GM19452 (cell line): ENCODE measurements at regions not wholly inside any gene's neighbourhood (a gene's known extent, or its start where the extent isn't known, plus 50 kb on each side); places are given as distances from the start of the nearest gene placed in this dataset.
"Not testable (repeated sequence)": the region's sequence is repeated elsewhere in the genome, so short reads cannot be mapped to it uniquely, and the experiment has no call there.

ENCODE experiments used
- ATAC-seq: cut with Tn5 transposase; IDR thresholded peaks from one replicate; pipeline ENCODE4 v1.9.1; 2021; ENCODE audit not compliant: unreplicated experiment

DNA sequence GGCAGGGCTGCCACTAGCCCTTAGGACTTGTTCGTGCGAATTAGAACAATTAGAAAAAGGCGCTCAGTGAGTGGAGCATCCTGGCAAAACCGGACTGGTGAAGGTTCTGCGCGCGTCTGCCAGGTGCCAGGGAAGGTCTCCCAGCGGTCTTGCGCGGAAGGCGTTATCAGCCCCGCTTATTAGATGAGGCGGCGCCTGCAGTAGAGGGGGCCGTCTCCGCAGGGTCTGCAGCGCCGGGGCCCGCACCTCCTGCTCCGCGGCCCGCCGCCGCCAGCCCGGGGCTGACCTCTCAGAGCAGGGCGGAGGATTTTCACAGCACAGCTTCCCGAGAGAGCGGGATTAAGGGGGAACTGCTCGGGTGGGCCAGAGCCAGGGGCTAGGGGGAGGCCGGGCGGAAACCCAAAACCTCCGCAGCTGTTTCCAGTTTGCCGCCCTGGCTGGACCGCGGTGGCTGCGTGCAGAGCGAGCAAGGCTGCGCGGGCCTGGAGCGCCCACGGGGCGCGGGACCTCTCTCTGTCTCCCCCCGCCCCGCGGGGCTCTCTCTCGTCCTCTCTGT is 155.2 kb downstream of the FOXD2 start:
- no peak for ATAC-seq

DNA sequence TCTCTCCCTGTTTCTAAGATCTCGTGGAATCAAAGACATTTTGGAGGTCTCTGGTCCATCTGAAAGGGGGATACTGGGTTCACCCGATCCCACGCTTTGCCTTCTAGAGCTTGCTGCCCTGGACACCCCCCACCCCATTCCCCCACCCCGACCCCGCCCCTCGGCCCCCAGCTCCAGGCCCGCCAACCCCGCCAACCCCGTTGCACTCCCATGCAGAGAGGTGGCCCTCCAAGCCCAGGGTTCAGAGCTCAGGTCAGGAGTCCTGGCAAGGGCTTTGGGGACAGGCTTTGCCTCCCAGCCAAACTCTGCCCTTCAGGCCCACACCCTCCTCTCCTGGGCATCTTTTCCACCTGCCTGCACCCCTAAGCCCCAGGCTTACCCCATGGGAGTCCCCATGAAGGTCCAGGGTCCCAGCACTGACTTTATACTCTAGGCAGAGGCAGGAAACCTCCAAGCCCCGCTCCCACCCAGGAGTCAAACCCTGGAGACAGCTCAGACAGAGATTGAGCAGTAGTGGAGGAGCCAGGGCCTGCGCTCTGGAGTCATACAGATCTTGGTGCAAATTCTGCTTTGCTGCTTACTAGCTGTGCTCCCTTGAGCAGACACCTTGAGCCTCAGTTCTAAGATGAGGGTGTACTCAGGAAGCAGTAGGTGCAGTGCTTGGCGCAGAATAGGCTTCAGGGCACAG is 155.9 kb downstream of the FOXD2 start:
- no peak for ATAC-seq

DNA sequence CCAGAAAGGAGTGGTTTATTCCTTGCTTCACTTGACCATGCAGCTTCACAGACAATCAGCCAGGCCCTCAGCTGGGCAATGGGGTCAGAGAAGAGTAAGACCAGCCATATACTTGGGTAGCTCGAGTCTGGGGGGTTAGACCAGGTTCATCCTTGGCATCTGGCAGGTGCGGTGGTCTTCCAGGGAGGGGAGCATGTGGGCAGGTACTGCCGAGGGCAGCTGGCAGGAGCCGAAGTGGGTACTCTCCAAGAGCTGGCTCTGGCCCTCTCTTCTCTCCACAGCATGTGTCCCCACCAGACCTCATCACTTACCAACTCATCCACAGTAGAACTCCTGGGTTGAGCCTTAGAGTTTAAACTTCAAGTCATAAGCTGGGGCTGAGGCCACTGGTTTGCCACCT is 156.8 kb downstream of the FOXD2 start:
- ATAC-seq: no peak

DNA sequence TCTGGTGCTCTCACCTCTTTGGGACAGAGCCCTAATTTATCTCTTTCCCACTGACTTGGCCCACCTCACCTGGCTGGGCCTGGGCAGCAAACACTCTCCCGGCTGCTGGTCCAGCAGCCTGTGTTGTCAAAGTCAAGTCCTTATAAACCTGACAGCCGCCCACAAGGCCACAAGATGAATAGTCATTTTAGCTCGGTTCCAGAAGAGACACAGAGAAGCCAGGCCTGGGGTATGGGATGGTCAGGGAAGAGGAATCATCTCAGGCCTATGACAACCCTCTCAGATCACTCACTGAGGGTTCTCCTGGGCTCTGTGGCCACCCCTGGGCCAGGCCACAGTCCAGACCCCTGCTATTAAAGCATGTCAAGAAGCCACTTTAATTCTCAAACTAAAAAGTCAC is 158.5 kb downstream of the FOXD2 start:
- ATAC-seq: no peak

DNA sequence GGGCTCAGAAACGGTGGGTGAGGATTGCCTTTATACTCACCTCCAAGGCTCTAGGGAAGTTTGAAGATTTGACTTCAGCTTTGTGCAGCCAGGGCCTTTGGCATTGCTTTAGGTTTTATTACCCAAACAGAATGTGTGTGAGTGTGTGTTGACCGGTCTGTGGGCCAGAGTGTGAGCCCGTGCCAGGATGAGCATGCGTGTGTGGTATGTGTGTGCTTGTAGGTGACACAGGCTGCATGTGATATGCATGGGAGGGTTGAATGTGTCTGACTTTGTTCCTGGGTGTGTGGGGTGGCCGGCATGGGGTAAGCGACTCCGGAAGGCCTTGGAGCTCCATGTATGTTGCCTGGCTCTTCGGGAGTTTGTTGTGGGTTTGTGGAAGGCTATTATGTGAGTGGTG is 160.5 kb downstream of the FOXD2 start:
- no peak for ATAC-seq

DNA sequence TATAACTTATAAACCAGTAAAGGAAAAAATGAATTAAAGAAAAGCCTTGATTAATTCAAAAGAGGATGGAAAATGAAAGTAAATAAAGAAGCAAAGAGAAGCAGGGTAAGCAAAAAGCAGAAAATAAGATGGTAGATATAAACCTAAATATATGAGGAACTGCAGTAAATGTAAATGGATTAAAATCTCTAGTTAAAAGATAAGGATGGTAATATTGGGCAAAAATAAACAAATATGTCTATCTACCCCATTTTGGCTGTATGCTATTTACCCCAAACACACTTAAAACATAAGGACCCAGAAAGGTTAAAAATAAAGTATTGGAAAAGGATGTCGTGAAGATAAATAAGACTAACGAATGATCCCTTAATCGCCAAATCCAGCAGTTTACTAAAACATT is 161.9 kb downstream of the FOXD2 start:
- no peak for ATAC-seq

DNA sequence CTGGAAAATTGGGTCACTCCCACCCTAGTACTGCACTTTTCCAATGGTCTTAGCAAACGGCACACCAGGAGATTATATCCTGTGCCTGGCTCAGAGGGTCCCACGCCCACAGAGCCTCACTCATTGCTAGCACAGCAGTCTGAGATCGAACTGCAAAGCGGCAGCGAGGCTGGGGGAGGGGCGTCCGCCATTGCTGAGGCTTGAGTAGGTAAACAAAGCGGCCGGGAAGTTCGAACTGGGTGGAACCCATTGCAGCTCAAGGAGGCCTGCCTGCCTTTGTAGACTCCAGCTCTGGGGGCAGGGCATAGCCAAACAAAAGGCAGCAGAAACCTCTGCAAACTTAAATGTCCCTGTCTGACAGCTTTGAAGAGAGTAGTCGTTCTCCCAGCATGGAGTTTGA is 164.6 kb downstream of the FOXD2 start:
- not testable (repeated sequence) for ATAC-seq

DNA sequence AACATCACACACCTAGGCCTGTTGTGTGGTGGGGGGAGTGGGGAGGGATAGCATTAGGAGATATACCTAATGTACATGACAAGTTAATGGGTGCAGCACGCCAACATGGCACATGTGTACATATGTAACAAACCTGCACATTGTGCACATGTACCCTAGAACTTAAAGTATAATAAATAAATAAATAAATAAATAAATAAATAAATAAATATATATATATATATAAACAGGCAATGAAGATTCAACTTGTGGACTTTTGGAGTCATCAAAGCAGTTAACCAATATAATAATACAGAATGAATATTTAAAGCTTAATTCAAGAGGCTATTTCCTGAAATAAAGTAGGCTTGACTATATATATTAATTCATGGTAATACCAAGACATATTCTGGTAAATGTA is 167.0 kb downstream of the FOXD2 start:
- ATAC-seq: not testable (repeated sequence)

DNA sequence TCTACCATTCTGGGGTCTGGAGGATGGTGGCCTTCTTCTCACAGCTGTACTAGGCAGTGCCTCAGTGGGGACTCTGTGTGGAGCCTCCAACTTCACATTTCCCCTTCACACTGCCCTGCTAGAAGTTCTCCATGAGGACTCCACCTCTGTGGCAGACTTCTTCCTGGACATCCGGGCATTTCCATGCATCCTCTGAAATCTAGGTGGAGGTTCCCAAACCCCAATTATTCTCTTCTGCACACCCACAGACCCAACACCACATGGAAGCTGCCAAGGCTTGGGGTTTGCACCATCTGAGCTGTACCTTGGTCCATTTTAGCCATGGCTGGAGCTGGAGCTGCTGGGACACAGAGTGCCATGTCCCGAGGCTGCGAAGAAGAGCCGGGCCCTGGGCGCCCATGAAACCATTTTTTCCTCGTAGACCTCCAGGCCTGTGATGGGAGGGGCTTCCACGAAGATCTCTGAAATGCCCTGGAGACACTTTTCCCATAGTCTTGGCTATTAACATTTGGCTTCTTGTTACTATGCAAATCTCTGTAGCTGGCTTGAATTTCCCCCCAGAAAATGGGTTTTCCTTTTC is 170.5 kb downstream of the FOXD2 start:
- no peak for ATAC-seq

DNA sequence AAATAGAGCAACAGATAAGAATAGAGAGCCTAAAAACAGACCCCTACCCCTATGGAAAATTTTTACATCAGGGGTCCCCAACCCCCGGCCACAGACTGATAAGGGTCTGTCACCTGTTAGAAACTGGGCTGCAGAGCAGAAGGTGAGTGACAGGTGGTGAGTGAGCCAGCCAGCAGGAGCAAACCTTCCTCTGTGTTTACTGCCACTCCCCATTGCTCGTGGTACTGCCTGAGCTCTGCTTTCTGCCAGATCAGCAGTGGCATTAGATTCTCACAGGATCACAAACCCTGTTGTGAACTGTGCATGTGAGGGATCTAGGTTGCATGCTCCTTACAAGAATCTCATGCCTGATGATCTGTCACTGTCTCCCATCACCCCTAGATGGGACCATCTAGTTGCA is 174.1 kb downstream of the FOXD2 start:
- no peak for ATAC-seq

DNA sequence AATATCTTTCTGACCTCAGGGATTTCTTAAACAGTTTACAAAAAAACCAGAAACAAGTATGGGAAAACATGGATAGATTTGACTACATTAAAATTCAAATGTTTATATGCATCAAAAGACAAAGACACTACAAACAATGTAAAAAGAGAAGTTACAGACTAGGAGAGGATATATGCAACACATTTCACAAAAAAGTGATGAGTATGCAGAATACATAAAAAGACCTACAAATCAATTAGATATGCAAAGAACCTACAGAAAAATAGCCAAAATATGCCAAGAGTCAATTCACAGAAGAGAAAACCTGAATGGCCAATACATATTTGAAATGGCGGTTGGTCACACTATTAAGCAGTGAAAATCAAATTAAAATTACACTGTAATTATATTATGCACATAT is 175.0 kb downstream of the FOXD2 start:
- ATAC-seq: no peak

DNA sequence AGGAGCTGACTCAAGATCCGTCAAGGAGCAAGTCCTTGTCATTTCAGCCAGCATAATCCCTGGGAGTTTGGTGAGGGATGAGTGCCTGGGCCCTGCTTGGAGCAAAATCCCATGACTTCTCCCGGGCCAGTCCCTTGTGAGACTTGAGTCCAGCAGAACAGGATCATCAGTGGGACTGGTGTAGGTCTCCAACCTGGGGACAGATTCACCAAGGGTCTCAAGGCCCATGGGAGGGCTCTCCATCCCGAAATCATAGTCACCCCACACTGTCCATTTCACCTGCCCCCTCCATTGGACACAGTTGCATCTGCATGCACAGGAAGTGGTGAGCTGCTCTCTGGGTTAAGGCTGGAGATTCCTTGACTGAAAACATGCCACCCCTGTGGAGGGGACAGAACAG is 178.2 kb downstream of the FOXD2 start:
- ATAC-seq: no peak

DNA sequence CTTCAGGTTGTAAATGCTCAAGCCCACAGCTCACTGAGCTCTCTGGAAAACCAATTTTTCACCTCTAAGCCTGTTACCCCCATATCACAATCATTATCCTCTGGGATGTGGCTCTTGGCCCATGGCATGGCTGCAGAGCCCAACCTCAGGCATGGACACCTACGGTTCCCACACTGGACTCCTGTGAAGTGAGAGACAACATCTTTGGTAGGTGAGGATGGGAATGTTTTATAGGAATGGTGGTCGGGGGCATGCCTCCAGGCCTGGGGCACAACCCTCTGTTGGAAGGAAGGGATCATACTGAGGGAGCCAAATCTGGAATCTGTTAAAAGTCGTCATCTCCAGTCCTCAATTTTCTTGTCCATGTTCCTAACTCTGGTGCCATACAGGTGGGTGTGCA is 179.1 kb downstream of the FOXD2 start:
- no peak for ATAC-seq

DNA sequence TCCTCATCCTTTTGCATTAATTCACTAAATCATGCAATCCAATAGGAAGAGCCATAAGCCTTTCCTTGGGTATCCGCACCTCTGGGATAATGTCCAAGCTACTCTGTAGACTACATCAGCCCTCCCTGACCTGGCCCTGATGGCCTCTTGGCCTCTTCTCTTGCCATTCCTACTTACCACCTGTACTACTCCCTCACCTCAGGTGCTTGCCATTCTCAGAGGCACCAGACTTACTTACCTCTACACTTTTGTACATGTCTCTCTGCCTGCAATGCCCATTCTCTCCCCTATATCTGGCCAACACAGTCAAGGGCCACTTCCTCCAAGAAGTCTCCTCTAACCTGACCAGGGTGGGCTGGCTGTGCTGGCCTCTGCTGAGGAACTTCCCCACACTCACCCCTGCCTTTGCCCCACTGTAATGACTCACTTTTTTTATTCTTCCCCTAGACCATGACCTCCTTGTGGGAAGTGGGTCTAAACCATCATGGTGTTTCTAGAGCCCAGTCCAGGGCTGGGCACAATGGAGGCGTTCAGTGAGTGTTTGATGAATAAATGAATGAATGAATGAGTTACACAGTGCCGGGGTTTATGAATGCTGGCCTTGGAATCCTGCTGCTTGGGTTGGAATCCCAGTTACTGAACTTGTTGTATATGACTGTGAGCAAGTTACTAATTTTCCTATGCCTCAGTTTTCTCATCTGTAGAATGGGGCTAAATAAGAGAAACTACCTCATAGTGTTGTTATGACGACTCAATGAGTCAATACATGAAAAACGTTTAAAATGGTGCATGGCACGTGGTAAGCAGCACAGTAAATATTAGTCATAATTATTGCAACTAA is 179.8 kb downstream of the FOXD2 start:
- no peak for ATAC-seq

DNA sequence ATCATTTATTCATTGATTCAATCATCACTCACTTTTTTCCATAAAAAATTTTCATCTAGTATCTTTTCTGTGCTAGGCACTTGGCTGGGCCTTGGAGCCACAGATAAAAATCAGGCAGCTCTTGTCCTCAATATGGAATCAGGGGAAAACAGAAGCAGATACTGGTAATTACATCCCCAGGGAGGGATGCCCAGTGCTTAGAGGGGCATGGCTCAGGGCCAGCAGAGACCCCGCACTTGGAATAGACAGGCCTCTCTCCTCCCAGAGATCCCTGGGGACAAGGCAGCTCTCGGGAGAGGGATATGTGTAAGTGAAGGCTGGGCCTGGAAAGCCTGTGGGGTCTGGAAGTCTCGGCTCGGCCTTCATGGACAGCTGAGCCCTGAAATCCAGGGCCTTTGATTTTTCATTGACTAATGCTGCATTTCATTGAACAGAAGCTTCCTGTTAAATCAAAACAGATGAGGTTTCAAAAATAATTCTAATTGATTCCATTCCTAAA is 180.4 kb downstream of the FOXD2 start:
- ATAC-seq: no peak

DNA sequence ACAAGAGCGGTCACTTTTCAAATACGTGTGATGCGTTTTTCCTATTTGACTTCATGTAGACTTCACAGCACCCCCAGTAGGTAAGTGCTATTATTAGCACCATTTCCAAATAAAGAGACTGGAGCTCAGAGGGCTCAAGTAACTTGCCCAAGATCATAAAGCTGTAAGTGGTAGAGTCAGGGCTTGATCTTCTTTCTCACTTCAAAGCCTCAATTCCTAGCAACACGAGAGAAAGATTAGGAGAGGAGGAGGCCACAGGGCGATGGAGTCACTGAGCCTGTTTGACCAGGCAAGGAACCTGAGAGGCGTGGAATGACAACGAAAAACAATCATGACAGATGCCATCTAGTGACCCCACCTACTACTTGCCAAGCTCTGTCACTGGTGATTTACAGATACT is 181.0 kb downstream of the FOXD2 start:
- ATAC-seq: no peak

DNA sequence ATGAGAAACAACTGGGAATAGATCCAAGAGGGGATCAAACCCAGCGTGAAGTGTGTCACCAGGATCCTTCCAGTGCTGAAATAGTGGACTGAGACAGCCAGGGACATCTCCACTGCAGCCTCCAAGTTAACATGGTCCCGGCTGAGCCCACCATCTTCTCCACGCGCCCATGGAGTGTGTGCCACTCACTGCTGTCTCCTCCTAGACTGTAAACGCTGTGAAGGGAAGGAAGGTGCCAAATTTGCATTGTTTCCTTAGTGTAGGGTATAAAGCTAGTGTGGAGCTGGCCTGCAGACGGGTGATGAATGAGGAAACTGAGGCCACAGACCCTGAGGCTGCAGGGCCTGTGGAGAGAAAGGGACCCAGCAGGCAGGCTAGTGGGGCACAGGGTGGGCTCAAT is 183.6 kb downstream of the FOXD2 start:
- no peak for ATAC-seq

DNA sequence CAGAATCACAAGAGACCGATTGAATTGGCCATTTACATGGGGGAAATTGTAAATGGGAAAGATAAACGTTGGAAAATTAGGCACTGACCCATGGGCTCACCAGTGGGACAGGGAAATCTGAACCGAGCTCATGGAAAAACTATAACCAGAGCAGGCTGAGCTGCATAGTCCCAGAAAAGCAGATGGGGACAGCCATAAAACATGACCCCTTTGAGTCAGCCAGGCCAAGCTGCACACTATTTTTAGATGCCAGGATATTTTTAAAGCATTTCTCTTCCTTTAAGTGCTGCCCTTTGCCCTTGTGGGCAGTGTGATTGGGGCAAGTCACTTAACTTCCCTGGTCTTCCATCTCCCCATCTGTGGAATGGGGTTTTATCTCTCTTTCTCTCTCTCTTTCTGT is 184.1 kb downstream of the FOXD2 start:
- ATAC-seq: no peak

DNA sequence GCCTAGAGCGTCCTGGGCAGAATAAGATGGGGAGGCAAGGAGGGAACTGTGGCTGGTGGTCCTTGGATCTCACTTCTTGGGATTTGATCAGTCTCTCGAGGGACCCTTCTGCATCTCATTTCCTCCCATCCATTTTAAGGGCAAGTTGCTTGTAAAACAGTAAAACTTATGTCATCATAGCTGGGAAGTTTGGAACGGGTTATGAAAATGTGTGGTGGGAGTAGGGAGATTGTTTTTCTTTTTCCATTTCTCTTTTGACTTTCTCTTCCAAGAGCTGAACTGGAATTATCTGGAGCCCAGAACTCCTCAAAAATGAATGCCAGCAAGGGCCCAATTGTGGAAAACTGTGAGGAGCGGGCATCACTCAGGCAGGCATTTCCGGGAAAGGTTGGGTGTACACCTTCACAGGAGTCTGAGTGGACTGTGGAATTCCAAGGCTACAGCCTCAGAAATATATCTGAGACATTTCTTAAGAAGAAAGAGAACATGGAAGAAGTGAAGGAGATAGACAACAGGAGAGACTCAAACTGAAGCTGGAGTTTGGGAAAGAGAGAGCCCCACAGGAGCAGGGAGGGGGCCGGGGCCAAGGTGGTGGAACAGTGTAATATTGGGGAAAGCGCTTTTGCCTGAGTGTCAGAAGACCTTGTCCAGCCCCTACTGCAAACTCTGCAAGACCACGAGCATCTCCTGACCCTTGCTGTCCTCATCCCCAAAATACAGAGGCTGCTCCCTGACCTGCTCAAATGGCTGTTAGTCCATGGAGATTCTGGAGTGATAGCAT is 185.1 kb downstream of the FOXD2 start:
- ATAC-seq: no peak

DNA sequence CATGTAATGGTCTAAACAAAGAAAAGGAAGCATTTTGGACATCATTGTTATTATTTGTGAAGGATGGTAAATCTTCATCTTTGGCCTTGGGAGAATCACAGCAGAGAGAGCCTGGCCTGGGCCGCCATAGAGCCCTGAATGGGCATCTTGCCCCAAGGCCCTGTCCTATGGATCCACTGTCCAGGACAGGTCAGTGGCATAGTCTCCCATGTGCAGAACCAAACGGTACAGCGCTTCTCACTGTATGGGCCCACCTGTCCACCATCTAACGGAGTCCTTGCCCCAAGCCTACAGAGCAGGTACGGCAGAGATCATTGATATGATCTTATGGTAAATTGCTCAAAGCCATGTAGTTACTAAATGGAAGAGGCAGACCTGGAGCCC is 185.7 kb downstream of the FOXD2 start:
- ATAC-seq: no peak

DNA sequence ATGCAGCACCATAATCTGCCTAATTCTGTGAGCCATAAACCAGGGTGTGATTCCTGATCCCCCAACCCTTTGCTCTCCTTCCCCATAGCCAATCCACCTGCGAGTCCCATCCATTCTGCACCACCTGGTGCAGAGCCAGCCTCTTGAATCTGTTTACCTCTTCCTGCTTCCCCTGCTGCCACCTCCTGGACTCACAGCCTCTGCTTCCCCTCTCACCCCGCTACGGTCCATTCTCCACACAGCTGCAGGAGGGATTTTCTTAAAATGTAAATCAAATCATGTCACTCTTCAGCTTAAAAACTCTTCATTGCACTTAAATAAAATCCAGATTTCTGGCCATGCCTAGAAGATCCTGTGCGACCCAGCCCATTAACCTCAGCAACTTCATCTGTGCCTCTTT is 186.7 kb downstream of the FOXD2 start:
- ATAC-seq: no peak
